Naive B cell (primary cell): ENCODE measurements at regions not wholly inside any gene's neighbourhood (a gene's known extent, or its start where the extent isn't known, plus 50 kb on each side); places are given as distances from the start of the nearest gene placed in this dataset.
"Not testable (repeated sequence)": the region's sequence is repeated elsewhere in the genome, so short reads cannot be mapped to it uniquely, and the experiment has no call there.

Experiments
- ATAC-seq, 2 donors: fragments of 150-1000 bp; cut with Tn5 transposase; 2 replicates each; pipeline ENCODE4 v1.10.0; 2021; ENCODE audit warnings: low read depth in 2 of 2, mild to moderate bottlenecking in 2 of 2, moderate library complexity in 2 of 2
- DNase-seq: peaks from one replicate; pipeline ENCODE4 v3.0.0; 2022
- H3K27ac Mint-ChIP-seq, 6 donors: one replicate each; pipeline ENCODE4 v1.8.0; 2020 to 2022; ENCODE audit warnings: mild to moderate bottlenecking in 6 of 6, mixed read lengths in 6 of 6, moderate library complexity in 5 of 6, inconsistent platforms in 2 of 6
- H3K27me3 Mint-ChIP-seq, 3 donors: one replicate each; pipeline ENCODE4 v1.8.0; 2021 to 2022; ENCODE audit warnings: mixed read lengths in 3 of 3, mild to moderate bottlenecking in 1 of 3
- H3K36me3 Mint-ChIP-seq, 2 donors: one replicate each; pipeline ENCODE4 v1.8.0; 2020 to 2022; ENCODE audit warnings: mixed read lengths in 2 of 2, inconsistent platforms in 1 of 2, mild to moderate bottlenecking in 1 of 2
- H3K4me1 Mint-ChIP-seq, 3 donors: one replicate each; pipeline ENCODE4 v1.8.0; 2020 to 2022; ENCODE audit warnings: mixed read lengths in 3 of 3, inconsistent platforms in 1 of 3, mild to moderate bottlenecking in 1 of 3, moderate library complexity in 1 of 3
- H3K4me3 Mint-ChIP-seq, 8 donors: one replicate each; pipeline ENCODE4 v1.8.0; 2020 to 2022; ENCODE audit warnings: mild to moderate bottlenecking in 8 of 8, mixed read lengths in 8 of 8, moderate library complexity in 8 of 8, inconsistent platforms in 2 of 8
- H3K9me3 Mint-ChIP-seq, 7 donors: one replicate each; pipeline ENCODE4 v1.8.0; 2020 to 2022; ENCODE audit warnings: mixed read lengths in 7 of 7, mild to moderate bottlenecking in 5 of 7, inconsistent platforms in 2 of 7, moderate library complexity in 1 of 7

- ATAC-seq: no peak
Measured at GRCh38 chrX:39487166-39487968, 610.4 kb downstream of the BCOR start.

GRCh38 chrX:39487969-39488330 lies 609.8 kb downstream of the BCOR start:
- peak overlapping the region in 1 of 8 donors; percentile 62 for H3K4me3 Mint-ChIP-seq
- DNase-seq (no peak), ATAC-seq (no peak)

More at GRCh38 chrX:39487166-39487968, 610.4 kb downstream of the BCOR start:
- peak overlapping the region in 3 of 8 donors; percentile 24 to 62 (median 25) for H3K4me3 Mint-ChIP-seq
- peaks cover 0 to 15% (median 3%) of the 10 kb centered on the region in 7 donors for H3K9me3 Mint-ChIP-seq
- peaks cover 16 to 45% (median 23%) of the 10 kb centered on the region in 3 donors for H3K4me1 Mint-ChIP-seq
- no peaks in the 10 kb centered on the region for H3K27me3 Mint-ChIP-seq
- H3K36me3 Mint-ChIP-seq: peaks cover 0 to 6% of the 10 kb centered on the region in 2 donors
- no peak overlapping the region for H3K27ac Mint-ChIP-seq
- DNase-seq: no peak

GRCh38 chrX:39491548-39492297 lies 606.0 kb downstream of the BCOR start:
- Mint-ChIP-seq H3K4me1 (peaks cover 28 to 58% (median 35%) of the 10 kb centered on the region in 3 donors), H3K4me3 (peak overlapping the region; percentile 30 to 86 (median 75)), H3K9me3 (peaks cover 0 to 8% (median 2%) of the 10 kb centered on the region in 7 donors), H3K27me3 (no peaks in the 10 kb centered on the region), H3K27ac (peak overlapping the region; percentile 23 to 97 (median 84)), H3K36me3 (peaks cover 0 to 6% of the 10 kb centered on the region in 2 donors)
- peak; percentile 87 to 88 for ATAC-seq
- peak; percentile 73 for DNase-seq

More at GRCh38 chrX:39487969-39488330, 609.8 kb downstream of the BCOR start:
- Mint-ChIP-seq H3K27ac (no peak overlapping the region), H3K27me3 (no peaks in the 10 kb centered on the region), H3K4me1 (peaks cover 22 to 51% (median 29%) of the 10 kb centered on the region in 3 donors), H3K36me3 (peaks cover 0 to 6% of the 10 kb centered on the region in 2 donors), H3K9me3 (peaks cover 0 to 13% (median 3%) of the 10 kb centered on the region in 7 donors)

DNA sequence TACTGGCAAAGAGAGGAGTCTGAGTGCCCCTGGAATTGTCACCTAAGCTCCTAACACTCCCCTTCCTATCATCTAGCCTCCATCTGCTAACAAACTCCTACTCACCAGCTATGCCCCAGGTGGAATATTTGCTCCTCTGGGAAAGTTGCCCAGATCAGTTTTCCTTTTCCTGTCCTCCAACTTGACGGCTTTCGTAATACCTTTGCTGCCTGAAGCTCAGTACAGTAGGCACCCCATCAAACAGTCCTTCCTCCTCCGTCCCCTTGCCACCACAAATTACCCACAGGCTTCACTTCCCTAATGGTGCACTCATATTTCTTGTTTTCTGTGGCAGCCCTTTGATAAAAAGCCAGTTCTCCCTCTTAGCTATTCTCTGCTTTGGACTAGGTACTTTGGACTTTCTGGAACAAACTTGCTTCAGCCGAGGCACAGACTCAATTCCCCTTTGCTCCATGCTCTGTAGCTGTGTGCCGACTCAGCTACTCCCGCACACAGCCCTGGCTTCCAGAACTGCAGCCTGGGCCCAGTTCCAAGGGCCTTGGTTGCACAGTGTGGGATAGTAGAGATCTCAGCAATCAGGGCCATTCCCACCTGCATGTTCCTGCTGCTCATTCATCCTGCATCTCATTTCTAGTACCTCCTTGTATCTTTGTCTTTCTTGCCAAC lies 605.1 kb downstream of the BCOR start:
- Mint-ChIP-seq H3K36me3 (peaks cover 0 to 6% of the 10 kb centered on the region in 2 donors), H3K4me3 (peak overlapping the region; percentile 17 to 84 (median 66)), H3K27ac (peak overlapping the region in 5 of 6 donors; percentile 49 to 94 (median 90)), H3K27me3 (no peaks in the 10 kb centered on the region), H3K9me3 (peaks cover 0 to 8% (median 2%) of the 10 kb centered on the region in 7 donors), H3K4me1 (peaks cover 28 to 57% (median 35%) of the 10 kb centered on the region in 3 donors)
- ATAC-seq: peak; percentile 70 to 72
- DNase-seq: peak; percentile 51

DNA sequence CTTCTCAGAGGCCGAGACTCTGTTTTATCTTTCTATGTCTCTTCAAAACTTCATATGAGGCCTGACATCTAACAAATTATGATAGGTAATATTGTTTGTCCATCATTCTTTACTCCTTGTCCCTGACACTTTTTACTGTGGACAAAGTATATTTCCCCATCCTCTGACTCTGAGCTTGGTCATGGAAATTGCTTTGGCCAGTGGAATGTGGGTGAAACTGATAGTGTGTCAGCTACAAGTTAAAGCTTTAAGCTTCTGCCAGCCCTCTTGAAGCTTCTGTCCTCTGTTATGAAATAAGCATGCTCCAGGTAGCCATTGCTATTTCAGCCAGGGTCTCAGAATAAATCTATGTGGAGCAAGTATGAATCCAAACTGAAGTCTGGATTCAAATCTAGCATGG lies 604.6 kb downstream of the BCOR start:
- peaks cover 0 to 6% of the 10 kb centered on the region in 2 donors for H3K36me3 Mint-ChIP-seq
- H3K4me1 Mint-ChIP-seq: peaks cover 28 to 53% (median 35%) of the 10 kb centered on the region in 3 donors
- DNase-seq (no peak), ATAC-seq (no peak)
- peaks cover 0 to 8% (median 2%) of the 10 kb centered on the region in 7 donors for H3K9me3 Mint-ChIP-seq
- H3K4me3 Mint-ChIP-seq: peak overlapping the region in 6 of 8 donors; percentile 4 to 84 (median 36)
- peak overlapping the region in 4 of 6 donors; percentile 1 to 92 (median 70) for H3K27ac Mint-ChIP-seq
- H3K27me3 Mint-ChIP-seq: no peaks in the 10 kb centered on the region

DNA sequence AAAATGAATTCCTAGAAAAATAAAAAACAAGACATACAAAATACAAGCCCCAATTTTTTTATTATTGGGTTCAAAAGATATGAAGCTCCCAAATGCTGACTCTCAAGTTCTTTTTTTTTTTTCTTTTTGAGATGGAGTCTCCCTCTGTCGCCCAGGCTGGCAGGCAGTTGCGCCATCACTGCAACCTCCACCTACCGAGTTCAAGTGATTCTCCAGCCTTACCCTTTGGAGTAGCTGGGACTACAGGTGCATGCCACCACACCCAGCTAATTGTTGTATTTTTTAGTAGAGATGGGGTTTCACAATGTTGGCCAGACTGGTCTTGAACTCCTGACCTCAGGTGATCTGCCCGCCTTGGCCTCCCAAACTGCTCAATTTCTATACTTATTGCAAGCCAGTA lies 600.6 kb downstream of the BCOR start:
- not testable (repeated sequence) for H3K36me3 Mint-ChIP-seq, H3K27me3 Mint-ChIP-seq, DNase-seq, H3K27ac Mint-ChIP-seq, H3K9me3 Mint-ChIP-seq, H3K4me3 Mint-ChIP-seq, ATAC-seq
- H3K4me1 Mint-ChIP-seq: peaks cover 14 to 27% (median 15%) of the 10 kb centered on the region in 3 donors

- H3K4me1 Mint-ChIP-seq: peaks cover 8 to 21% (median 8%) of the 10 kb centered on the region in 3 donors
- no peaks in the 10 kb centered on the region for H3K36me3 Mint-ChIP-seq
- H3K27ac Mint-ChIP-seq: peak overlapping the region in 1 of 6 donors; percentile 64
- no peak overlapping the region for H3K4me3 Mint-ChIP-seq
- no peaks in the 10 kb centered on the region for H3K27me3 Mint-ChIP-seq
- DNase-seq (no peak), ATAC-seq (no peak)
- peaks cover 0 to 7% (median 1%) of the 10 kb centered on the region in 7 donors for H3K9me3 Mint-ChIP-seq
Measured at GRCh38 chrX:39497702-39498265, 600.0 kb downstream of the BCOR start.

GRCh38 chrX:39499996-39500395 lies 597.8 kb downstream of the BCOR start:
- H3K27ac Mint-ChIP-seq: no peak overlapping the region
- DNase-seq: no peak
- ATAC-seq: no peak

DNA sequence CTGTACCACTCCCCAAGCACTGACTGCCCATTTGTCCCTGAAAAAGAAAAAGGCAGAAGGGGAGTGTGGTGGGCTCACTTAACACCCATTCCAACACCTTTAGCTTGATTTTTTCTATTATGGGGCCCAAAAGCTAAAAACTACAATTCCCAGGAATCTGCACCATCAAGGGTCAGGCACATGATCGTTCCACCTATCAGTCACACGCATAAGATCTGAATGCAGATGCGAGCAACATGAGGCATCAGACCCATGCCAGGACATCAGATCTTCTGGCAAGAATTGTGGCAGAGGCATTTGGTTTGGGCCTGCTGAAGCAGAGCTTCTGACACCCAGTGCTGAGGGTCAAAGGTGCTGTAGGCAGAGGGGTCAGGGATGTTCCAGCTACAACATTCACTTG lies 595.9 kb downstream of the BCOR start:
- Mint-ChIP-seq H3K27ac (no peak overlapping the region), H3K27me3 (no peaks in the 10 kb centered on the region), H3K36me3 (no peaks in the 10 kb centered on the region), H3K4me3 (no peak overlapping the region), H3K9me3 (peaks cover 0 to 7% (median 0%) of the 10 kb centered on the region in 7 donors), H3K4me1 (no peaks in the 10 kb centered on the region)
- no peak for DNase-seq
- ATAC-seq: no peak

More at GRCh38 chrX:39499996-39500395, 597.8 kb downstream of the BCOR start:
- peaks cover 0 to 7% (median 1%) of the 10 kb centered on the region in 7 donors for H3K9me3 Mint-ChIP-seq
- no peaks in the 10 kb centered on the region for H3K27me3 Mint-ChIP-seq
- H3K4me3 Mint-ChIP-seq: no peak overlapping the region
- peaks cover 0 to under 1% (median 0%) of the 10 kb centered on the region in 3 donors for H3K4me1 Mint-ChIP-seq
- H3K36me3 Mint-ChIP-seq: no peaks in the 10 kb centered on the region

GRCh38 chrX:39502486-39502885 lies 595.3 kb downstream of the BCOR start:
- peaks cover 0 to 7% (median 0%) of the 10 kb centered on the region in 7 donors for H3K9me3 Mint-ChIP-seq

GRCh38 chrX:39504227-39504626 lies 593.5 kb downstream of the BCOR start:
- peaks cover 0 to 9% (median 3%) of the 10 kb centered on the region in 7 donors for H3K9me3 Mint-ChIP-seq
- H3K36me3 Mint-ChIP-seq: peaks cover 0 to 2% of the 10 kb centered on the region in 2 donors
- H3K27ac Mint-ChIP-seq: no peak overlapping the region

More at GRCh38 chrX:39502486-39502885, 595.3 kb downstream of the BCOR start:
- Mint-ChIP-seq H3K4me1 (no peaks in the 10 kb centered on the region), H3K36me3 (no peaks in the 10 kb centered on the region), H3K27me3 (no peaks in the 10 kb centered on the region), H3K4me3 (no peak overlapping the region), H3K27ac (no peak overlapping the region)
- DNase-seq (no peak), ATAC-seq (no peak)

GRCh38 chrX:39504850-39505259 lies 592.9 kb downstream of the BCOR start:
- no peak overlapping the region for H3K27ac Mint-ChIP-seq
- H3K9me3 Mint-ChIP-seq: peaks cover 0 to 11% (median 6%) of the 10 kb centered on the region in 7 donors
- no peak overlapping the region for H3K4me3 Mint-ChIP-seq
- H3K4me1 Mint-ChIP-seq: peaks cover 4 to 13% (median 6%) of the 10 kb centered on the region in 3 donors
- ATAC-seq (no peak), DNase-seq (no peak)
- H3K27me3 Mint-ChIP-seq: no peaks in the 10 kb centered on the region
- H3K36me3 Mint-ChIP-seq: peaks cover 0 to 8% of the 10 kb centered on the region in 2 donors

More at GRCh38 chrX:39504227-39504626, 593.5 kb downstream of the BCOR start:
- Mint-ChIP-seq H3K4me3 (no peak overlapping the region), H3K4me1 (peaks cover 4 to 13% (median 6%) of the 10 kb centered on the region in 3 donors), H3K27me3 (no peaks in the 10 kb centered on the region)
- ATAC-seq (no peak), DNase-seq (no peak)
